ENCODE measurements at regions not wholly inside any gene's neighbourhood (a gene's known extent, or its start where the extent isn't known, plus 50 kb on each side); places are given as distances from the start of the nearest gene placed in this dataset.

- TF ChIP-seq ATF2 (IDR thresholded peaks at IDR 0.05; ENCODE audit: low read length) (no peak), YY1 (IDR thresholded peaks at IDR 0.05; ENCODE audit: low read depth, low read length) (no peak)
Observed at GRCh38 chr15:95359966-95360365, 970.5 kb upstream of the NR2F2 start (continued).

Data from H1 (cell line).